ENCODE measurements at regions not wholly inside any gene's neighbourhood (a gene's known extent, or its start where the extent isn't known, plus 50 kb on each side); places are given as distances from the start of the nearest gene placed in this dataset.

GRCh38 chrX:39645178-39645895 lies 452.4 kb downstream of the BCOR start:
- no peaks in the 10 kb centered on the region for H3K36me3 Mint-ChIP-seq (ENCODE audit: insufficient read depth, unreplicated experiment)
- H3K27ac Mint-ChIP-seq (ENCODE audit: unreplicated experiment), result no peak overlapping the region
- CTCF ChIA-PET, result no interaction called here
- DNase-seq, result no peak
- peaks cover 34% of the 10 kb centered on the region for H3K27me3 Mint-ChIP-seq (ENCODE audit: unreplicated experiment)
- no TSS peak for BruUV-seq (replicated peaks)
- no peak for TF ChIP-seq CTCF (IDR thresholded peaks at IDR 0.05; ENCODE audit: unreplicated experiment)
- H3K9me3 Mint-ChIP-seq (ENCODE audit: low read depth, unreplicated experiment), result no peaks in the 10 kb centered on the region
- intact Hi-C loops (cut with micrococcal nuclease; ENCODE audit: unreplicated experiment), result no loop called here
- H3K4me1 Mint-ChIP-seq (ENCODE audit: low read depth, unreplicated experiment), result peaks cover 11% of the 10 kb centered on the region
- no peak overlapping the region for H3K4me3 Mint-ChIP-seq (ENCODE audit: low read depth, unreplicated experiment)

- no peak overlapping the region for H3K27ac Mint-ChIP-seq (ENCODE audit: unreplicated experiment)
- CTCF ChIA-PET, result no interaction called here
Observed at GRCh38 chrX:39648548-39649254, 449.1 kb downstream of the BCOR start.

GRCh38 chrX:39650768-39651347 lies 446.9 kb downstream of the BCOR start:
- Mint-ChIP-seq H3K27me3 (ENCODE audit: unreplicated experiment) (peaks cover 54% of the 10 kb centered on the region), H3K4me1 (ENCODE audit: low read depth, unreplicated experiment) (no peaks in the 10 kb centered on the region), H3K9me3 (ENCODE audit: low read depth, unreplicated experiment) (no peaks in the 10 kb centered on the region), H3K36me3 (ENCODE audit: insufficient read depth, unreplicated experiment) (no peaks in the 10 kb centered on the region), H3K4me3 (ENCODE audit: low read depth, unreplicated experiment) (no peak overlapping the region), H3K27ac (ENCODE audit: unreplicated experiment) (no peak overlapping the region)
- DNase-seq, result no peak
- no peak for TF ChIP-seq CTCF (IDR thresholded peaks at IDR 0.05; ENCODE audit: unreplicated experiment)
- intact Hi-C loops (cut with micrococcal nuclease; ENCODE audit: unreplicated experiment), result loop anchor here (10.0 kb wide), 1 partner anchor 614 kb away; no protein-coding TSS in a partner anchor
- CTCF ChIA-PET, result interaction anchor here (0.6 kb wide), 1 partner anchor 338 kb away, joined by 4 read pairs; no protein-coding TSS in a partner anchor
- no TSS peak for BruUV-seq (replicated peaks)

More at GRCh38 chrX:39648548-39649254, 449.1 kb downstream of the BCOR start:
- Mint-ChIP-seq H3K4me3 (ENCODE audit: low read depth, unreplicated experiment) (no peak overlapping the region), H3K27me3 (ENCODE audit: unreplicated experiment) (peaks cover 32% of the 10 kb centered on the region), H3K36me3 (ENCODE audit: insufficient read depth, unreplicated experiment) (no peaks in the 10 kb centered on the region), H3K4me1 (ENCODE audit: low read depth, unreplicated experiment) (no peaks in the 10 kb centered on the region), H3K9me3 (ENCODE audit: low read depth, unreplicated experiment) (no peaks in the 10 kb centered on the region)
- TF ChIP-seq CTCF (IDR thresholded peaks at IDR 0.05; ENCODE audit: unreplicated experiment), result no peak
- no peak for DNase-seq
- intact Hi-C loops (cut with micrococcal nuclease; ENCODE audit: unreplicated experiment), result no loop called here
- no TSS peak for BruUV-seq (replicated peaks)

- BruUV-seq (replicated peaks), result no TSS peak
- Mint-ChIP-seq H3K4me3 (ENCODE audit: low read depth, unreplicated experiment) (no peak overlapping the region), H3K27me3 (ENCODE audit: unreplicated experiment) (peaks cover 58% of the 10 kb centered on the region), H3K36me3 (ENCODE audit: insufficient read depth, unreplicated experiment) (no peaks in the 10 kb centered on the region), H3K27ac (ENCODE audit: unreplicated experiment) (no peak overlapping the region), H3K4me1 (ENCODE audit: low read depth, unreplicated experiment) (no peaks in the 10 kb centered on the region), H3K9me3 (ENCODE audit: low read depth, unreplicated experiment) (no peaks in the 10 kb centered on the region)
- peak; percentile 24 for TF ChIP-seq CTCF (IDR thresholded peaks at IDR 0.05; ENCODE audit: unreplicated experiment)
- CTCF ChIA-PET, result interaction anchor here (0.9 to 1.3 kb wide), 3 partner anchors 122 to 618 kb away, joined by 3 to 5 read pairs (median 4); no protein-coding TSS in a partner anchor
- intact Hi-C loops (cut with micrococcal nuclease; ENCODE audit: unreplicated experiment), result loop anchor here (10.0 kb wide), 1 partner anchor 612 kb away; no protein-coding TSS in a partner anchor
- DNase-seq, result peak; percentile 18
Observed at GRCh38 chrX:39652336-39652735, 445.4 kb downstream of the BCOR start.

Data from Calu3 (cell line).